ENCODE measurements at regions not wholly inside any gene's neighbourhood (a gene's known extent, or its start where the extent isn't known, plus 50 kb on each side); places are given as distances from the start of the nearest gene placed in this dataset.

GRCh38 chr3:101946906-101947305 is 97.6 kb downstream of the NFKBIZ start:
- Histone ChIP-seq H3K36me3 (ENCODE audit: control insufficient read depth in 2 of 2, insufficient read depth in 2 of 2, low read length in 2 of 2) (no peaks in the 10 kb centered on the region), H3K27ac (ENCODE audit: low read depth in 2 of 2, low read length in 2 of 2) (no peak overlapping the region), H3K27me3 (ENCODE audit: control insufficient read depth in 2 of 2, insufficient read depth in 2 of 2, low read length in 2 of 2) (no peaks in the 10 kb centered on the region), H3K9me3 (ENCODE audit: control insufficient read depth in 2 of 2, low read length in 2 of 2) (no peaks in the 10 kb centered on the region), H3K4me1 (ENCODE audit: control insufficient read depth in 2 of 2, insufficient read depth in 2 of 2, low read length in 2 of 2) (no peaks in the 10 kb centered on the region), H3K9ac (ENCODE audit: low read depth in 1 of 2, low read length in 2 of 2) (no peak overlapping the region), H3K4me3 (ENCODE audit: low read length in 2 of 2) (no peak overlapping the region)

DNA sequence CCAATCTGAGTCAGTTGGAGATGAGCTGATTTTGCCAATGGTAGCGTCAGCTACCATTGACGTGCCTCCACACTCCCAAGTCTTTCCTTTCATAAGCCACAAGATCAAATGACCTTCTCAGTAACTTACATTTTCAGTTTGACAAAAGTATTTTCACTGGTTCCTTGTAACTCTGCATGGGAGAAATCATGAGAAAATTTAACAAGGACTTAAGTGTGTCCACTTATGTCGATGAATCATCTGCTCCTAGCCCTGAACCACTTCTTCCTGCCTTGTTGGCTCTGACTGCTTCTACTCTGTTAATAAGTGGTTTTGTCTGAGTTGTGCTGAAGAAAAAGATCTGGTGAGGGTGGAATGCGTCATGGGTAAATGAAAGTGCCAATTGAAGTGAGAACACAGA is 101.2 kb downstream of the NFKBIZ start:
- H3K4me3 ChIP-seq (ENCODE audit: low read length in 2 of 2), result no peak overlapping the region
- no peaks in the 10 kb centered on the region for H3K36me3 ChIP-seq (ENCODE audit: control insufficient read depth in 2 of 2, insufficient read depth in 2 of 2, low read length in 2 of 2)
- no peaks in the 10 kb centered on the region for H3K27me3 ChIP-seq (ENCODE audit: control insufficient read depth in 2 of 2, insufficient read depth in 2 of 2, low read length in 2 of 2)
- H3K4me1 ChIP-seq (ENCODE audit: control insufficient read depth in 2 of 2, insufficient read depth in 2 of 2, low read length in 2 of 2), result no peaks in the 10 kb centered on the region
- H3K9me3 ChIP-seq (ENCODE audit: control insufficient read depth in 2 of 2, low read length in 2 of 2), result no peaks in the 10 kb centered on the region
- H3K27ac ChIP-seq (ENCODE audit: low read depth in 2 of 2, low read length in 2 of 2), result no peak overlapping the region
- no peak overlapping the region for H3K9ac ChIP-seq (ENCODE audit: low read depth in 1 of 2, low read length in 2 of 2)

DNA sequence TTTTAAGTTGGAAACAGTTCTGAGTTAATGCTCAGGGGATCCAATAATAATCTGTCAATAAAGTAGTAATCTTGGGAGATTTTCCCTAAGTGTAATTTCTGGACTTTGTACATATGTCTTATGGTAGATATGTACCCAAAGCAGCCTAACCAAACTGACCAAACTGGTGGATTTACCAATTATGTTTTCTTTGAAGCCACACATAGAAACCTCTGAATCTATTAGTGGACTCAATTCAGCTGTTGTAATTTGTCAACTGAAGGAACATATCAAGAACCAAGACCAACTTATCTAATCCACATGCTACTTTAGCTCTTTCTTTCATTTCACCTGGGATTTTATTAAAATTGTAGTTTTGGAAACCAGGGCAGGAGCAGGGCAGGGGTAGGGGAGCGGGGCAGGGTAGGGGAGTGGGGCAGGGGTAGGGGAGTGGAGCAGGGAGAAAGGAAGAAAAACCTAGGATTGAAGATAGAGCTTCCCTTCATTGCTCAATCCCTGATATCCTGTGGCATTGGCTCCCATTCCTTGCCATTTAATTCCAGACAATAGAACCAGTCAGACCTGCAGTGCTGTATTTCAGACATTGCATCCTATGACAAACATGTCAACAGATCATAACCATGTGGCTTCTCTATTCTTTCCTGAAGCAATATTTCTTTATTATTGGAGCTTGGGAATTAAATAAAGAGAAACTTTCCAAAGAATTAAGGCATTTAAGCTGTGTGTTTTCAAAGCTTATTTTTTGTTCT is 101.8 kb downstream of the NFKBIZ start:
- Histone ChIP-seq H3K9ac (ENCODE audit: low read depth in 1 of 2, low read length in 2 of 2) (no peak overlapping the region), H3K27me3 (ENCODE audit: control insufficient read depth in 2 of 2, insufficient read depth in 2 of 2, low read length in 2 of 2) (no peaks in the 10 kb centered on the region), H3K9me3 (ENCODE audit: control insufficient read depth in 2 of 2, low read length in 2 of 2) (no peaks in the 10 kb centered on the region), H3K36me3 (ENCODE audit: control insufficient read depth in 2 of 2, insufficient read depth in 2 of 2, low read length in 2 of 2) (no peaks in the 10 kb centered on the region), H3K4me1 (ENCODE audit: control insufficient read depth in 2 of 2, insufficient read depth in 2 of 2, low read length in 2 of 2) (no peaks in the 10 kb centered on the region), H3K27ac (ENCODE audit: low read depth in 2 of 2, low read length in 2 of 2) (no peak overlapping the region), H3K4me3 (ENCODE audit: low read length in 2 of 2) (no peak overlapping the region)

GRCh38 chr3:101954361-101954760 is 105.0 kb downstream of the NFKBIZ start:
- Histone ChIP-seq H3K9ac (ENCODE audit: low read depth in 1 of 2, low read length in 2 of 2) (no peak overlapping the region), H3K9me3 (ENCODE audit: control insufficient read depth in 2 of 2, low read length in 2 of 2) (no peaks in the 10 kb centered on the region), H3K4me1 (ENCODE audit: control insufficient read depth in 2 of 2, insufficient read depth in 2 of 2, low read length in 2 of 2) (no peaks in the 10 kb centered on the region), H3K27ac (ENCODE audit: low read depth in 2 of 2, low read length in 2 of 2) (no peak overlapping the region), H3K4me3 (ENCODE audit: low read length in 2 of 2) (no peak overlapping the region), H3K27me3 (ENCODE audit: control insufficient read depth in 2 of 2, insufficient read depth in 2 of 2, low read length in 2 of 2) (no peaks in the 10 kb centered on the region), H3K36me3 (ENCODE audit: control insufficient read depth in 2 of 2, insufficient read depth in 2 of 2, low read length in 2 of 2) (no peaks in the 10 kb centered on the region)

DNA sequence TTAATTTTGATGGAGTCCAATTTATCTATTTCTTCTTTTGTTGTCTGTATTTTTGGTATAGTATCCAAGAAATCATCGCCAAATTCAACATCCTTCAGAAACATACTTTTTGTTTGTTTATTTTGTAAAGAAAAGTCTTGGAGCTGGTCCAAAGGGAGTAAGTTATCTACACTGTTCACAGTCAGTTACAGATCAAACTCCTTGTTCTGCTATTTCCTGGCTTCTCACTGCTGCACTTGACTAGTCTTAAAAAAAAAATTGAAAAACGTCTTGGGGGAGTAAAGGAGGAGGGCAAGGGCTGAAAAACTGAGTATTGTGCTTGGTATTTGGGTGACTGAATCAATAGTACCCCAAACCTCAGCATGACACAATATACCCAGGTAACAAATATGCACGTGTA is 105.6 kb downstream of the NFKBIZ start:
- Histone ChIP-seq H3K4me3 (ENCODE audit: low read length in 2 of 2) (no peak overlapping the region), H3K36me3 (ENCODE audit: control insufficient read depth in 2 of 2, insufficient read depth in 2 of 2, low read length in 2 of 2) (no peaks in the 10 kb centered on the region), H3K4me1 (ENCODE audit: control insufficient read depth in 2 of 2, insufficient read depth in 2 of 2, low read length in 2 of 2) (no peaks in the 10 kb centered on the region), H3K27ac (ENCODE audit: low read depth in 2 of 2, low read length in 2 of 2) (no peak overlapping the region), H3K9ac (ENCODE audit: low read depth in 1 of 2, low read length in 2 of 2) (no peak overlapping the region), H3K27me3 (ENCODE audit: control insufficient read depth in 2 of 2, insufficient read depth in 2 of 2, low read length in 2 of 2) (no peaks in the 10 kb centered on the region), H3K9me3 (ENCODE audit: control insufficient read depth in 2 of 2, low read length in 2 of 2) (no peaks in the 10 kb centered on the region)

GRCh38 chr3:101962055-101962454 is 112.7 kb downstream of the NFKBIZ start:
- Histone ChIP-seq H3K36me3 (ENCODE audit: control insufficient read depth in 2 of 2, insufficient read depth in 2 of 2, low read length in 2 of 2) (no peaks in the 10 kb centered on the region), H3K4me1 (ENCODE audit: control insufficient read depth in 2 of 2, insufficient read depth in 2 of 2, low read length in 2 of 2) (no peaks in the 10 kb centered on the region), H3K4me3 (ENCODE audit: low read length in 2 of 2) (no peak overlapping the region), H3K9me3 (ENCODE audit: control insufficient read depth in 2 of 2, low read length in 2 of 2) (no peaks in the 10 kb centered on the region), H3K27me3 (ENCODE audit: control insufficient read depth in 2 of 2, insufficient read depth in 2 of 2, low read length in 2 of 2) (no peaks in the 10 kb centered on the region), H3K9ac (ENCODE audit: low read depth in 1 of 2, low read length in 2 of 2) (no peak overlapping the region), H3K27ac (ENCODE audit: low read depth in 2 of 2, low read length in 2 of 2) (no peak overlapping the region)

GRCh38 chr3:101963902-101964362 is 114.6 kb downstream of the NFKBIZ start:
- H3K27ac ChIP-seq (ENCODE audit: low read depth in 2 of 2, low read length in 2 of 2), result no peak overlapping the region
- no peak overlapping the region for H3K4me3 ChIP-seq (ENCODE audit: low read length in 2 of 2)

DNA sequence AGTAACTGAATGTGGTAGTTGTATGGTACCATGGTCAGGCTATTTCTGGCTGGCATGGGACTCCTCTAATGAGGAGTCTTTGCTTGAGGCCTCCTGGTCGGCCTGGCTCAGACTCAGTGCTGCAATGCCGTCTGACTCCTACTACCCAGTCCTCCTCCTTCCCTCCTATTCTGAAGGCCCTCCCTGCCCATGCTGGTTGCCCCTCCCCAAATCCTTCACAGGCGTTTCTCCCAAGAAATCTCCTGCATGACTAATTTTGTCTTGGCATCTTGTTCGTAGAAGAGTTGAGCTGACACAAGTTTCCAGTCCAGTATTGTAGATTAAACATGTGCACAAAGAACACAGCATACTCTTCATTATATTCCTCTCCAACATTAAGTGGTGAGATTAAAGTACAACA is 115.5 kb downstream of the NFKBIZ start:
- H3K36me3 ChIP-seq (ENCODE audit: control insufficient read depth in 2 of 2, insufficient read depth in 2 of 2, low read length in 2 of 2), result no peaks in the 10 kb centered on the region
- H3K9ac ChIP-seq (ENCODE audit: low read depth in 1 of 2, low read length in 2 of 2), result no peak overlapping the region
- H3K27ac ChIP-seq (ENCODE audit: low read depth in 2 of 2, low read length in 2 of 2), result no peak overlapping the region

More at GRCh38 chr3:101963902-101964362, 114.6 kb downstream of the NFKBIZ start:
- Histone ChIP-seq H3K27me3 (ENCODE audit: control insufficient read depth in 2 of 2, insufficient read depth in 2 of 2, low read length in 2 of 2) (no peaks in the 10 kb centered on the region), H3K36me3 (ENCODE audit: control insufficient read depth in 2 of 2, insufficient read depth in 2 of 2, low read length in 2 of 2) (no peaks in the 10 kb centered on the region), H3K9me3 (ENCODE audit: control insufficient read depth in 2 of 2, low read length in 2 of 2) (no peaks in the 10 kb centered on the region), H3K9ac (ENCODE audit: low read depth in 1 of 2, low read length in 2 of 2) (no peak overlapping the region), H3K4me1 (ENCODE audit: control insufficient read depth in 2 of 2, insufficient read depth in 2 of 2, low read length in 2 of 2) (no peaks in the 10 kb centered on the region)

GRCh38 chr3:101966226-101966625 is 116.9 kb downstream of the NFKBIZ start:
- Histone ChIP-seq H3K36me3 (ENCODE audit: control insufficient read depth in 2 of 2, insufficient read depth in 2 of 2, low read length in 2 of 2) (no peaks in the 10 kb centered on the region), H3K4me1 (ENCODE audit: control insufficient read depth in 2 of 2, insufficient read depth in 2 of 2, low read length in 2 of 2) (no peaks in the 10 kb centered on the region), H3K27me3 (ENCODE audit: control insufficient read depth in 2 of 2, insufficient read depth in 2 of 2, low read length in 2 of 2) (no peaks in the 10 kb centered on the region), H3K9ac (ENCODE audit: low read depth in 1 of 2, low read length in 2 of 2) (no peak overlapping the region), H3K9me3 (ENCODE audit: control insufficient read depth in 2 of 2, low read length in 2 of 2) (no peaks in the 10 kb centered on the region), H3K27ac (ENCODE audit: low read depth in 2 of 2, low read length in 2 of 2) (no peak overlapping the region), H3K4me3 (ENCODE audit: low read length in 2 of 2) (no peak overlapping the region)

More for the DNA sequence above, 115.5 kb downstream of the NFKBIZ start:
- Histone ChIP-seq H3K4me3 (ENCODE audit: low read length in 2 of 2) (no peak overlapping the region), H3K27me3 (ENCODE audit: control insufficient read depth in 2 of 2, insufficient read depth in 2 of 2, low read length in 2 of 2) (no peaks in the 10 kb centered on the region), H3K9me3 (ENCODE audit: control insufficient read depth in 2 of 2, low read length in 2 of 2) (no peaks in the 10 kb centered on the region), H3K4me1 (ENCODE audit: control insufficient read depth in 2 of 2, insufficient read depth in 2 of 2, low read length in 2 of 2) (no peaks in the 10 kb centered on the region)

- Histone ChIP-seq H3K36me3 (ENCODE audit: control insufficient read depth in 2 of 2, insufficient read depth in 2 of 2, low read length in 2 of 2) (no peaks in the 10 kb centered on the region), H3K9me3 (ENCODE audit: control insufficient read depth in 2 of 2, low read length in 2 of 2) (no peaks in the 10 kb centered on the region), H3K27ac (ENCODE audit: low read depth in 2 of 2, low read length in 2 of 2) (no peak overlapping the region), H3K4me3 (ENCODE audit: low read length in 2 of 2) (no peak overlapping the region), H3K4me1 (ENCODE audit: control insufficient read depth in 2 of 2, insufficient read depth in 2 of 2, low read length in 2 of 2) (no peaks in the 10 kb centered on the region), H3K27me3 (ENCODE audit: control insufficient read depth in 2 of 2, insufficient read depth in 2 of 2, low read length in 2 of 2) (no peaks in the 10 kb centered on the region), H3K9ac (ENCODE audit: low read depth in 1 of 2, low read length in 2 of 2) (no peak overlapping the region)
These were observed 120.9 kb downstream of the NFKBIZ start for GRCh38 chr3:101970212-101970611.
